ENCODE measurements at regions not wholly inside any gene's neighbourhood (a gene's known extent, or its start where the extent isn't known, plus 50 kb on each side); places are given as distances from the start of the nearest gene placed in this dataset.

GRCh38 chr2:149692961-149693396 lies 105.4 kb upstream of the MMADHC start:
- no peak overlapping the region for H3K4me3 Mint-ChIP-seq
- no peaks in the 10 kb centered on the region for H3K27me3 Mint-ChIP-seq (ENCODE audit: low read depth in 2 of 2)
- no peak overlapping the region for H3K27ac Mint-ChIP-seq
- no peak overlapping the region for H3K27ac ChIP-seq (ENCODE audit: low read length)
- H3K4me1 Mint-ChIP-seq, result no peaks in the 10 kb centered on the region
- WGBS (ENCODE audit: insufficient coverage), result 67% methylated on average over 1 of the region's 3 CpGs
- H3K4me3 ChIP-seq (ENCODE audit: low read length), result no peak overlapping the region
- peaks cover 7 to 8% of the 10 kb centered on the region in 2 donors for H3K9me3 Mint-ChIP-seq
- TF ChIP-seq, protein P1, sequence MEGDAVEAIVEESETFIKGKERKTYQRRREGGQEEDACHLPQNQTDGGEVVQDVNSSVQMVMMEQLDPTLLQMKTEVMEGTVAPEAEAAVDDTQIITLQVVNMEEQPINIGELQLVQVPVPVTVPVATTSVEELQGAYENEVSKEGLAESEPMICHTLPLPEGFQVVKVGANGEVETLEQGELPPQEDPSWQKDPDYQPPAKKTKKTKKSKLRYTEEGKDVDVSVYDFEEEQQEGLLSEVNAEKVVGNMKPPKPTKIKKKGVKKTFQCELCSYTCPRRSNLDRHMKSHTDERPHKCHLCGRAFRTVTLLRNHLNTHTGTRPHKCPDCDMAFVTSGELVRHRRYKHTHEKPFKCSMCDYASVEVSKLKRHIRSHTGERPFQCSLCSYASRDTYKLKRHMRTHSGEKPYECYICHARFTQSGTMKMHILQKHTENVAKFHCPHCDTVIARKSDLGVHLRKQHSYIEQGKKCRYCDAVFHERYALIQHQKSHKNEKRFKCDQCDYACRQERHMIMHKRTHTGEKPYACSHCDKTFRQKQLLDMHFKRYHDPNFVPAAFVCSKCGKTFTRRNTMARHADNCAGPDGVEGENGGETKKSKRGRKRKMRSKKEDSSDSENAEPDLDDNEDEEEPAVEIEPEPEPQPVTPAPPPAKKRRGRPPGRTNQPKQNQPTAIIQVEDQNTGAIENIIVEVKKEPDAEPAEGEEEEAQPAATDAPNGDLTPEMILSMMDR (IDR thresholded peaks at IDR 0.05), result no peak
- H3K36me3 Mint-ChIP-seq, result no peaks in the 10 kb centered on the region
- no peak for ATAC-seq
- H3K4me1 ChIP-seq (ENCODE audit: control insufficient read depth, insufficient read depth, low read length), result no peaks in the 10 kb centered on the region
- DNase-seq, result no peak
- intact Hi-C loops (cut with micrococcal nuclease), result no loop called here
- H3K36me3 ChIP-seq (ENCODE audit: control insufficient read depth, insufficient read depth, low read length), result no peaks in the 10 kb centered on the region
- H3K9me3 ChIP-seq (ENCODE audit: control insufficient read depth, insufficient read depth, low read length), result no peaks in the 10 kb centered on the region
- H3K27me3 ChIP-seq (ENCODE audit: control insufficient read depth, insufficient read depth, low read length), result no peaks in the 10 kb centered on the region

GRCh38 chr2:149690825-149691224 lies 103.2 kb upstream of the MMADHC start:
- whole genome bisulfite sequencing (ENCODE audit: insufficient coverage), result 91% methylated on average over 2 of the region's 2 CpGs
- ATAC-seq, result no peak

DNA sequence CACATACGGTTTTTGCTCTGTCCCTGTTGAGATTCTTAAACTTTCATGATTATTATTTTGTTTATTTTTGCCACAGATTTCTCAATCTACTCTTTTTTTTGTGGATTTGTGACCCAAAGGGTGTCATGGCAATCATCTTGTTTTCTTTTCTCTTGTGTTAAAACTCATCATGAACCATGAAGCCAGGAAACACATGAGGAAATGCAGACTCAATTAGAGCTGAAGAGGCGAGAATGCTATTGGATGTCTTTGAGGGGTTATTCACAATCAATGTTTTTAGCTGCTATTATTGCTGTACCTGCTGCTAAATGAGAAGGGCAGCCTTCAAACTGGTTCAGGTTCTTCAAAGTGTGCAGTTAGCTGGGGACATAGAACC lies 99.5 kb upstream of the MMADHC start:
- H3K27ac ChIP-seq (ENCODE audit: low read length), result no peak overlapping the region
- no peaks in the 10 kb centered on the region for H3K36me3 Mint-ChIP-seq
- WGBS (ENCODE audit: insufficient coverage), result 79% methylated on average over 2 of the region's 2 CpGs
- H3K36me3 ChIP-seq (ENCODE audit: control insufficient read depth, insufficient read depth, low read length), result no peaks in the 10 kb centered on the region
- H3K4me1 ChIP-seq (ENCODE audit: control insufficient read depth, insufficient read depth, low read length), result no peaks in the 10 kb centered on the region
- TF ChIP-seq, protein P1 (IDR thresholded peaks at IDR 0.05), result no peak
- H3K27me3 ChIP-seq (ENCODE audit: control insufficient read depth, insufficient read depth, low read length), result no peaks in the 10 kb centered on the region
- no peak for ATAC-seq
- H3K4me3 ChIP-seq (ENCODE audit: low read length), result no peak overlapping the region
- intact Hi-C loops (cut with micrococcal nuclease), result no loop called here
- no peak for DNase-seq
- H3K27ac Mint-ChIP-seq, result no peak overlapping the region
- no peaks in the 10 kb centered on the region for H3K27me3 Mint-ChIP-seq (ENCODE audit: low read depth in 2 of 2)
- H3K4me1 Mint-ChIP-seq, result no peaks in the 10 kb centered on the region
- no peak overlapping the region for H3K4me3 Mint-ChIP-seq
- H3K9me3 ChIP-seq (ENCODE audit: control insufficient read depth, insufficient read depth, low read length), result no peaks in the 10 kb centered on the region
- H3K9me3 Mint-ChIP-seq, result peaks cover 6 to 10% of the 10 kb centered on the region in 2 donors

More at GRCh38 chr2:149690825-149691224, 103.2 kb upstream of the MMADHC start:
- no peaks in the 10 kb centered on the region for H3K27me3 ChIP-seq (ENCODE audit: control insufficient read depth, insufficient read depth, low read length)
- no peak for DNase-seq
- no peaks in the 10 kb centered on the region for H3K27me3 Mint-ChIP-seq (ENCODE audit: low read depth in 2 of 2)
- no peaks in the 10 kb centered on the region for H3K36me3 Mint-ChIP-seq
- no peaks in the 10 kb centered on the region for H3K4me1 Mint-ChIP-seq
- H3K4me1 ChIP-seq (ENCODE audit: control insufficient read depth, insufficient read depth, low read length), result no peaks in the 10 kb centered on the region
- no peak overlapping the region for H3K27ac Mint-ChIP-seq
- intact Hi-C loops (cut with micrococcal nuclease), result no loop called here
- no peaks in the 10 kb centered on the region for H3K9me3 ChIP-seq (ENCODE audit: control insufficient read depth, insufficient read depth, low read length)
- TF ChIP-seq, protein P1 (IDR thresholded peaks at IDR 0.05), result no peak
- no peak overlapping the region for H3K4me3 ChIP-seq (ENCODE audit: low read length)
- no peak overlapping the region for H3K4me3 Mint-ChIP-seq
- no peak overlapping the region for H3K27ac ChIP-seq (ENCODE audit: low read length)
- H3K9me3 Mint-ChIP-seq, result peaks cover 5% of the 10 kb centered on the region in 2 donors
- H3K36me3 ChIP-seq (ENCODE audit: control insufficient read depth, insufficient read depth, low read length), result no peaks in the 10 kb centered on the region
